Suppressor macrophage treated with lipopolysaccharide for 1 hour (primary cell): ENCODE measurements at regions not wholly inside any gene's neighbourhood (a gene's known extent, or its start where the extent isn't known, plus 50 kb on each side); places are given as distances from the start of the nearest gene placed in this dataset.
A peak's percentile ranks its signal among the peaks of the same experiment; 100 is the strongest.

Source experiments
- DNase-seq, 3 donors: peaks; one replicate each; pipeline ENCODE4 v3.0.0-alpha.2; 2020 to 2022

- DNase-seq: no peak
These were observed 168.2 kb downstream of the CYLD start for GRCh38 chr16:50909831-50910735.

- no peak for DNase-seq
These were observed 166.6 kb downstream of the CYLD start for GRCh38 chr16:50908468-50908867.

- DNase-seq: no peak
These were observed 164.6 kb downstream of the CYLD start for GRCh38 chr16:50906454-50906853.

- DNase-seq: no peak
These were observed 160.6 kb downstream of the CYLD start for GRCh38 chr16:50902457-50902856.

- DNase-seq: no peak
These were observed 159.2 kb downstream of the CYLD start for GRCh38 chr16:50901062-50901461.

- DNase-seq: no peak
These were observed 158.6 kb downstream of the CYLD start for GRCh38 chr16:50900391-50900942.

- DNase-seq: no peak
These were observed 158.1 kb downstream of the CYLD start for GRCh38 chr16:50899951-50900350.

DNA sequence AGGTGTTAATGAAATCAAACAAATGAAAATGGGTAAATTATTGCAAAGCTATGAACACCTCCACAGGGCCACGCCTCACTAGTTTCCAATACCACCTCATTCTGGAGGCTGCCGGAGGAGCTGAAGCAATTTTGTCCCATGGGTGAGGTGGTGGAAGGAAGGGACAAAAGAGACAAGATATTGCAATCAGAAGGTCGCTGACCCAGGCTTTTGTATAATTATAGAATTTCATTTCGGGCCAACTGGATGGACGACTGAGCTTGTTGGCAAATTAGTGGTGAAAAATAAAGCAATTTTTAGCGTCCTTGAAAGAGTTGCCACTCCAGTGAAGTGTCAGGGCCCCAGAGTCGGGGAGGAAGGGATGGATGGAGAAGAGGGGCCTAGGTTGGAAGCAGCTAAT, 147.9 kb downstream of the CYLD start:
- no peak for DNase-seq

DNA sequence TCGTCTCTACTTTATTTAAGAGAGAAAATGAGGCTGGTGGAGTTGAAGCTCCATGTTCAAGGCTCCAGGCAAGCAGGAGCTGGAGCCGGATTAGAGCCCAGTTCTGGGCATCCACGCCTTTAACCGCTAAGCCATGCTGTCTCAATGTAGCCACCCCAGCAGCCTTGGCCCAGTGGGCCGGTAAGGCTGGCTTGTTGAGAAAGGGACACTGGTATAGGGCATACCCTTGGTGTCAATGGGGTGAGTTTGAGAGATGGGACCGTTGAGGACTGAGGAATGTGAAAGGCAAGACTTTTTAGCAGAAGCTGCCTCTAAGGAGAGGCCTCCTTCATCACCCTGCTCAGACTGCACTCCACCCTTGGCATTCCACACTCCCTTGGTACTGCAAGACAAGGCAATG, 147.4 kb downstream of the CYLD start:
- DNase-seq: no peak

DNA sequence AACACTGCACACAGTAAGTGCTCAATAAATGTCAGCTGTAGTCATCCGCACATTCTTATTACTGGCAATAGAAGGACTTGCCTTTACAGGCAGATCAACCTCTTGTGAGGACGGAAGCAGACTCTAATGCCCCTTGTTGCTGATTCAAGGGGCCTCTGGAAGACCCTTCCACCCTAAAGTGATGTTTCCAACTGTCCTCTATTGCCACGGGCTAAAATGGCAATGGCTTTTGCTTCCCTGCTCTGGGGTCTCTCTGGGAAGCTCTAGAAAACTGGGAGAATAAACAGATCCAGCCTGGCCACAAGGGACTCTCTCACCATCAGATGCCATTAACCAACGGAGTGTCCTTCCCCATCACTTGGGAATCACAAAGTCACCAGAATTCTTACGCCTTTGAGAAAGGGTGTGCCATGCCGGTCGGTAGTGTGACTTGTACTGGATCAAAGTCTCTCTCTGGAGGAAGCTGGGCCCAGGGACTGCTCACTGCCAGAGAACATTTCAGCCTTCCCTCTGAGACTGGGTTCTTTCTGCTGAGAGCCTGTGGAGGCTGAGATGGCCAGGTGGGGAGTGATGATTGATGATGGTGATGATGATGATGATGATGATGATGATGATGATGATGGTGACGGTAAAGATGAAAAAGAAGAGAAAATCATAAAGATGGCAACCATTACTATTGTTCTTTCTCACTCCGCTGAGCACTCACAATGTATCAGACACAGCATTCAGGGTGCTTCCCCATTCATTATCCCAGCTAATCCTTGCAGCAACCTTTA, 146.8 kb downstream of the CYLD start:
- DNase-seq: no peak

DNA sequence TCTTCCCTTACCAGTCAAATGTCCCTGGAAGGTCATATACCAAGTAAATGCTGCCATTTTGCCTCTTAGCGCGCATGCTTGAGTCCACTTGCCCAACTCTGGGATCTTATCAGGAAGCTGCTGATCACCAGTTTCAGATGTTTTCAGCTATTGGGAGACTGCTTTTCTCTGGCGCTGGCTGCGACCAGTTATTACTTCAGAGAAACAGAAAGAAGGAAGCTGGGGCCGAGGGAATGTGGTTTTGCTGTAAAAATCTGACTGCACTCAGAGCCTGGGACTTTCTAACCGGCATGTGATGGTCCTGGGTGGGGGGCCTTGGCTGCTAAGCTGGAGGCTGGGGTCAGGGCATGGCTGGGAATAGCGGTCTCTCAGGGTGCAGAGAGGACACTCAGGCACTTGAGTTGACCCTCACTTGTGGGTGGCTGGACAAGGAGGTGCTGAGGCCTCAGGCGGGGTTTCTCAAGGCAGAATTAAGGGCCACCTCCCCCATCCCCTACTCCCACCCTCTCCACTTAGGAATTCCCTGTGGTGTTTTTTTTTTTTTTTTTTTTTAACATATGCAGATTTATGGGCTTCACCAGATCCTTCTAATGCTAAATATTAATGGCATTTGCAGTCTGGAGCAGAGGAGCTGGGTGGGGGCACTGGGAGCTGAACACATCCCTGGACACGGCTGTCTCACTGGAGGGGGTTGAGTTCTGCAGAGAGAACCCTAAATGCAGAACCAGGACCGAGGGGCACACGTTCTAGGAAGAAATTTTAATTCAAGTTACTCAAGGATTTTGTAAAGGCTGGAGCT, 145.8 kb downstream of the CYLD start:
- peak; percentile 55 to 79 (median 65) for DNase-seq

GRCh38 chr16:50884066-50884860, 142.4 kb downstream of the CYLD start:
- DNase-seq: peak in 2 of 3 donors; percentile 15 to 31

- no peak for DNase-seq
These were observed 140.1 kb downstream of the CYLD start for GRCh38 chr16:50881956-50882355.

- DNase-seq: no peak
These were observed 139.5 kb downstream of the CYLD start for GRCh38 chr16:50881331-50881830.

DNA sequence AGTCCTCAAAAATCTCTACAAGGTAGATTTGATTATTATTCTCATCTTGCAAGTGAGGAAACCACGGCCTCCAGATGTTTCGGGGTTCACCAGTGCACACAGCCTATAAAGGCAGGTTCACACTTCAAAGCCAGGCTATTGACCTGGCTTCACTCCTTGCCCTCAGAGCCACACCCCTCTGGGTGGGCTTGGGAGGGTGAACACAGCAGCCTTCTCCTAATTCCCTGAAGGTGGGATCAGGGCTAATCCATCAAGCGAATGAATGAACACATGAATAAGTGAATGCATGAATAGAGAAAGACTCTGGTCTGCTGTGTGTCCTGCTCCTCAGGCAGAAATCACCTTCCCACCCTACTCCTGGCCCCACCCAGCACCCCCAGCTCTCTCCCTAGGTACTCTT, 139.0 kb downstream of the CYLD start:
- DNase-seq: no peak

DNA sequence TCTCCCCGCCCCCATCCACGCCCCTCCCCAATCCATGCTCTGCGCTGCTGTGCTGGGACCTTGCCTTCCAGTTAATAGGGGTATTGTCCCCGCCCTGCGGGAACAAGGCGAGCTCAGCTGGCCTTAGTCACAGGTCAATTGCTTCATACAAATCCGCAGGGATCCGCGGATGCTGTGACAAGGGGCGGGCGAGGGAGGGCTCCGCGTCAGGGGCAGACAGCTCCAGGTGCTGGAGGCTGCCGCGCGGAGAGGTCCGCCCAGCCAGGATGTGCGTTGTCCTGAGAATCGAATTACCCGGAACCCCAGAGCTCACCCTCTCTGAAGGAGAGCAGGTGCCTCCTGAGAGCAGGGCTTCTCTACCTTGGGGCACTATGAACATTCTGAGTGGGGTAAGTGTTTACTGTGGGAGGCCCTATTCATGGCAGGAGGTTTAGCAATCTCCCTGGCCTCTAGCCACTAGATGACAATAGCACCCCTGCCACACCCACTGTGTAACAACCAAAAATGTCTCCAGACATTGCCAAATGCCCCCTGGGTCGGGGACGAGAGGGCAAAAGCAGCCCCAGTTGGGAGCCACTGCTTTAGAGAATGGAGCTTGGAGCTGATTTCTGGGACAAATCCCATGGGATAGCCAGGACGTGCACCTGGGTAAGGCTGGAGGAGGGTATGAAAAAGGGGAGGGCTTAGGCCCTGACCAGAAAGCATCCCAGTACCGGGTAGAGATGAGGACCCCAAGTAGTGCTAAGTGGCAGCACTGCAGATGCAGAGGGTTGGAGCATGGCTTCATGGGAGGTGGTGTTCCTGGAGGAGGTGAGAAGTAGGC, 138.2 kb downstream of the CYLD start:
- DNase-seq: no peak

- DNase-seq: no peak
These were observed 137.2 kb downstream of the CYLD start for GRCh38 chr16:50878966-50879615.

GRCh38 chr16:50878536-50878935, 136.7 kb downstream of the CYLD start:
- DNase-seq: no peak

- DNase-seq: no peak
These were observed 134.4 kb downstream of the CYLD start for GRCh38 chr16:50876263-50876662.

DNA sequence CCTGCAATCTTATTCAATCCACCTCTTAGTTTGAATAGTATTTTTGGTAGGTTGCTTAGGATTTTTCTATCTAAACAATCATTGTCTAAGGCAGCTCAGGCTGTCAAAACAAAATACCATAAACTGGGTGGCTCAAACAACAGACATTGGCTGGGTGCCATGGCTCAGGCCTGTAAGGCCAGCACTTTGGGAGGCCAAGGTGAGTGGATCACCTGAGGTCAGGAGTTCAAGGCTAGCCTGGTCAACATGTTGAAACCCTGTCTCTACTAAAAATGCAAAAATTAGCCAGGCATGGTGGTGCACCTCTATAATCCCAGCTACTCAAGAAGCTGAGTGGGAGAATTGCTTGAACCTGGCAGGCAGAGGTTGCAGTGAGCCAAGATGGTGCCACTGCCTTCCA, 126.7 kb downstream of the CYLD start:
- no peak for DNase-seq
